ENCODE measurements at regions not wholly inside any gene's neighbourhood (a gene's known extent, or its start where the extent isn't known, plus 50 kb on each side); places are given as distances from the start of the nearest gene placed in this dataset.

- Histone ChIP-seq H3K27me3 (ENCODE audit: low read length) (no peaks in the 10 kb centered on the region), H3K36me3 (ENCODE audit: low read depth, low read length) (no peaks in the 10 kb centered on the region), H3F3A (ENCODE audit: low read length, unreplicated experiment) (no peaks in the 10 kb centered on the region), H3K9me2 (replicated peaks; ENCODE audit: low read length) (no peaks in the 10 kb centered on the region), H3K4me1 (ENCODE audit: insufficient read depth, low read length) (no peaks in the 10 kb centered on the region), H3K79me2 (ENCODE audit: low read length) (no peaks in the 10 kb centered on the region), H3K4me2 (ENCODE audit: low read length) (no peak overlapping the region), H2AFZ (ENCODE audit: low read length) (no peak overlapping the region), H3K9ac (ENCODE audit: low read length) (no peak overlapping the region), H3K4me3 (ENCODE audit: low read length) (no peak overlapping the region), H3K9me3 (ENCODE audit: low read length) (no peaks in the 10 kb centered on the region), H3K27ac (ENCODE audit: low read length) (no peak overlapping the region), H4K20me1 (ENCODE audit: low read length) (no peaks in the 10 kb centered on the region)
- ChIA-PET CTCF (no interaction called here), POLR2A (ENCODE audit: unreplicated experiment) (no interaction called here)
- BruUV-seq (replicated peaks) = no TSS peak
- ATAC-seq (no peak), DNase-seq (no peak)
- intact Hi-C loops (cut with micrococcal nuclease) = no loop called here
- TF ChIP-seq CTCF (conservative IDR thresholded peaks at IDR 0.05; ENCODE audit: low read depth, low read length) = no peak
- TF ChIP-seq EZH2phosphoT487 (IDR thresholded peaks at IDR 0.05; ENCODE audit: borderline replicate concordance, low read length) = no peak
- no peak for TF ChIP-seq EZH2 (IDR thresholded peaks at IDR 0.05; ENCODE audit: low read length, unreplicated experiment)
Observed at GRCh38 chr6:121963826-121964225, 435.6 kb upstream of the HSF2 start.

- Histone ChIP-seq H4K20me1 (ENCODE audit: low read length) (no peaks in the 10 kb centered on the region), H3K4me1 (ENCODE audit: insufficient read depth, low read length) (no peaks in the 10 kb centered on the region), H3K9ac (ENCODE audit: low read length) (no peak overlapping the region), H3K79me2 (ENCODE audit: low read length) (no peaks in the 10 kb centered on the region), H3K27ac (ENCODE audit: low read length) (no peak overlapping the region), H3K27me3 (ENCODE audit: low read length) (no peaks in the 10 kb centered on the region), H3K9me3 (ENCODE audit: low read length) (no peaks in the 10 kb centered on the region), H3K4me3 (ENCODE audit: low read length) (no peak overlapping the region), H3K9me2 (replicated peaks; ENCODE audit: low read length) (no peaks in the 10 kb centered on the region), H3F3A (ENCODE audit: low read length, unreplicated experiment) (no peaks in the 10 kb centered on the region), H2AFZ (ENCODE audit: low read length) (no peak overlapping the region), H3K36me3 (ENCODE audit: low read depth, low read length) (no peaks in the 10 kb centered on the region), H3K4me2 (ENCODE audit: low read length) (no peak overlapping the region)
- ChIA-PET POLR2A (ENCODE audit: unreplicated experiment) (no interaction called here), CTCF (no interaction called here)
- no TSS peak for BruUV-seq (replicated peaks)
- no peak for ATAC-seq
- DNase-seq = no peak
- intact Hi-C loops (cut with micrococcal nuclease) = no loop called here
- no peak for TF ChIP-seq EZH2 (IDR thresholded peaks at IDR 0.05; ENCODE audit: low read length, unreplicated experiment)
Observed at GRCh38 chr6:121965739-121966138, 433.7 kb upstream of the HSF2 start.

GRCh38 chr6:121967631-121968030, 431.8 kb upstream of the HSF2 start:
- intact Hi-C loops (cut with micrococcal nuclease) = no loop called here
- DNase-seq (no peak), ATAC-seq (no peak)
- ChIA-PET CTCF (no interaction called here), POLR2A (ENCODE audit: unreplicated experiment) (no interaction called here)
- TF ChIP-seq EZH2phosphoT487 (IDR thresholded peaks at IDR 0.05; ENCODE audit: borderline replicate concordance, low read length) (no peak), EZH2 (IDR thresholded peaks at IDR 0.05; ENCODE audit: low read length, unreplicated experiment) (no peak), CTCF (conservative IDR thresholded peaks at IDR 0.05; ENCODE audit: low read depth, low read length) (no peak)
- Histone ChIP-seq H2AFZ (ENCODE audit: low read length) (no peak overlapping the region), H3K27ac (ENCODE audit: low read length) (no peak overlapping the region), H3K4me1 (ENCODE audit: insufficient read depth, low read length) (no peaks in the 10 kb centered on the region), H3K4me3 (ENCODE audit: low read length) (no peak overlapping the region), H3K9ac (ENCODE audit: low read length) (no peak overlapping the region), H3K9me3 (ENCODE audit: low read length) (no peaks in the 10 kb centered on the region), H3K4me2 (ENCODE audit: low read length) (no peak overlapping the region), H3K27me3 (ENCODE audit: low read length) (no peaks in the 10 kb centered on the region), H3F3A (ENCODE audit: low read length, unreplicated experiment) (no peaks in the 10 kb centered on the region), H3K36me3 (ENCODE audit: low read depth, low read length) (no peaks in the 10 kb centered on the region), H3K79me2 (ENCODE audit: low read length) (no peaks in the 10 kb centered on the region), H3K9me2 (replicated peaks; ENCODE audit: low read length) (no peaks in the 10 kb centered on the region), H4K20me1 (ENCODE audit: low read length) (no peaks in the 10 kb centered on the region)
- BruUV-seq (replicated peaks) = no TSS peak

Data from PC-3 (cell line).